ENCODE measurements at regions not wholly inside any gene's neighbourhood (a gene's known extent, or its start where the extent isn't known, plus 50 kb on each side); places are given as distances from the start of the nearest gene placed in this dataset.

GRCh38 chr4:163776957-163777356 is 282.5 kb downstream of the TMA16 start:
- Histone ChIP-seq H3K14ac (ENCODE audit: insufficient read length) (no peak overlapping the region), H2AFZ (ENCODE audit: low read length) (no peak overlapping the region), H3K4ac (replicated peaks; ENCODE audit: insufficient read length, low read depth, low read length) (no peak overlapping the region), H2BK12ac (ENCODE audit: low read depth, low read length) (no peak overlapping the region), H3K23ac (ENCODE audit: insufficient read length) (no peak overlapping the region), H3K4me3 (ENCODE audit: extremely low read depth in 1 of 4, insufficient read depth in 2 of 4, low read depth in 3 of 4, low read length in 4 of 4) (no peak overlapping the region), H2BK5ac (ENCODE audit: low read depth, low read length) (no peak overlapping the region), H3K4me1 (replicated peaks in 1 of 4; ENCODE audit: control insufficient read depth in 3 of 4, insufficient read depth in 4 of 4, low read length in 3 of 4) (no peaks in the 10 kb centered on the region), H2BK15ac (ENCODE audit: low read length) (no peak overlapping the region), H4K20me1 (replicated peaks in 1 of 2; ENCODE audit: control insufficient read depth in 1 of 2, insufficient read depth in 2 of 2, low read length in 2 of 2) (no peaks in the 10 kb centered on the region), H3K79me2 (ENCODE audit: control insufficient read depth in 1 of 2, insufficient read depth in 2 of 2, low read length in 2 of 2) (no peaks in the 10 kb centered on the region), H4K8ac (ENCODE audit: extremely low read depth, insufficient read depth, low read length) (no peak overlapping the region), H3K9me3 (ENCODE audit: insufficient read depth in 2 of 2, low read depth in 1 of 2, low read length in 1 of 2) (no peaks in the 10 kb centered on the region), H2BK20ac (ENCODE audit: low read length) (no peak overlapping the region), H4K5ac (ENCODE audit: insufficient read length, low read depth, low read length) (no peak overlapping the region), H3K79me1 (ENCODE audit: low read depth, low read length) (no peaks in the 10 kb centered on the region), H2AK5ac (ENCODE audit: low read depth, low read length) (no peak overlapping the region), H3K9ac (replicated peaks in 1 of 4; ENCODE audit: extremely low read depth in 1 of 4, low read depth in 3 of 4, low read length in 3 of 4) (no peak overlapping the region), H3K4me2 (ENCODE audit: insufficient read depth in 1 of 2, low read depth in 2 of 2, low read length in 2 of 2) (no peak overlapping the region), H3K18ac (ENCODE audit: extremely low read depth, low read length) (no peak overlapping the region), H3K23me2 (ENCODE audit: low read depth, low read length) (no peaks in the 10 kb centered on the region), H3K36me3 (ENCODE audit: control insufficient read depth in 2 of 4, insufficient read depth in 4 of 4, low read length in 3 of 4) (no peaks in the 10 kb centered on the region), H2BK120ac (replicated peaks; ENCODE audit: low read depth, low read length) (no peak overlapping the region), H3K56ac (replicated peaks; ENCODE audit: insufficient read length, low read depth, low read length) (no peak overlapping the region), H3K27ac (ENCODE audit: low read depth, low read length) (no peak overlapping the region), H4K91ac (replicated peaks; ENCODE audit: insufficient read length, low read length) (no peak overlapping the region), H3K27me3 (replicated peaks in 1 of 4; ENCODE audit: control insufficient read depth in 3 of 4, extremely low read depth in 1 of 4, insufficient read depth in 3 of 4, low read length in 3 of 4) (no peaks in the 10 kb centered on the region)
- FAIRE-seq (no peak), DNase-seq (ENCODE audit: low read depth in 1 of 2, low spot score in 2 of 2) (no peak)
- no peak for TF ChIP-seq CHD2 (IDR thresholded peaks at IDR 0.05; ENCODE audit: low read length)
- TF ChIP-seq, protein P1, sequence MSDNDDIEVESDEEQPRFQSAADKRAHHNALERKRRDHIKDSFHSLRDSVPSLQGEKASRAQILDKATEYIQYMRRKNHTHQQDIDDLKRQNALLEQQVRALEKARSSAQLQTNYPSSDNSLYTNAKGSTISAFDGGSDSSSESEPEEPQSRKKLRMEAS (IDR thresholded peaks at IDR 0.05): no peak
- 100% methylated on average over 1 of the region's 1 CpG; no CpG with 5 or more reads in 1 of the 2 experiments for WGBS, 2 experiments (ENCODE audit: extremely low coverage in 1 of 2, insufficient coverage in 1 of 2, insufficient read length in 1 of 2, insufficient replicate concordance in 2 of 2, low coverage in 1 of 2, low lambda C conversion rate in 2 of 2, missing lambda C conversion rate in 1 of 2)
- CTCF ChIA-PET (ENCODE audit: partially characterized antibody): no interaction called here
- POLR2A ChIA-PET (ENCODE audit: partially characterized antibody): no interaction called here

All from H1 (cell line).